Stomach (tissue), 4 donors: ENCODE measurements at regions not wholly inside any gene's neighbourhood (a gene's known extent, or its start where the extent isn't known, plus 50 kb on each side); places are given as distances from the start of the nearest gene placed in this dataset.

Experiments
- CTCF ChIP-seq, 7 experiments: fragments of 450-650 bp in 4 of 7; fragments of 200-600 bp in 3 of 7; sonication (generic) in 3 of 7; IDR thresholded peaks; one replicate each; pipeline ENCODE4 v1.5.1; 2016 to 2019; ENCODE audit warnings: antibody characterized with exemption in 7 of 7, control low read depth in 2 of 7, mild to moderate bottlenecking in 1 of 7
- POLR2A ChIP-seq, 4 donors: fragments of 450-650 bp; IDR thresholded peaks; one replicate each; pipeline ENCODE4 v1.6.1; 2016; ENCODE audit warnings: antibody characterized with exemption in 4 of 4, control low read depth in 2 of 4, mild to moderate bottlenecking in 1 of 4, moderate library complexity in 1 of 4

- TF ChIP-seq CTCF (IDR thresholded peaks at IDR 0.05) (no peak), POLR2A (IDR thresholded peaks at IDR 0.05) (no peak)
These were observed 270.6 kb downstream of the PBX3 start for GRCh38 chr9:126017758-126018157.
